ENCODE measurements at regions not wholly inside any gene's neighbourhood (a gene's known extent, or its start where the extent isn't known, plus 50 kb on each side); places are given as distances from the start of the nearest gene placed in this dataset.
"Not testable (repeated sequence)": the region's sequence is repeated elsewhere in the genome, so short reads cannot be mapped to it uniquely, and the experiment has no call there.

GRCh38 chr7:13107291-13107690 is 419.9 kb downstream of the ARL4A start:
- no peak for DNase-seq

GRCh38 chr7:13108061-13108460 is 420.6 kb downstream of the ARL4A start:
- DNase-seq = no peak

- no peak for DNase-seq
Observed at GRCh38 chr7:13109201-13109600, 421.8 kb downstream of the ARL4A start.

GRCh38 chr7:13110107-13110506 is 422.7 kb downstream of the ARL4A start:
- DNase-seq = no peak

- DNase-seq = no peak
Observed at GRCh38 chr7:13111230-13111629, 423.8 kb downstream of the ARL4A start.

DNA sequence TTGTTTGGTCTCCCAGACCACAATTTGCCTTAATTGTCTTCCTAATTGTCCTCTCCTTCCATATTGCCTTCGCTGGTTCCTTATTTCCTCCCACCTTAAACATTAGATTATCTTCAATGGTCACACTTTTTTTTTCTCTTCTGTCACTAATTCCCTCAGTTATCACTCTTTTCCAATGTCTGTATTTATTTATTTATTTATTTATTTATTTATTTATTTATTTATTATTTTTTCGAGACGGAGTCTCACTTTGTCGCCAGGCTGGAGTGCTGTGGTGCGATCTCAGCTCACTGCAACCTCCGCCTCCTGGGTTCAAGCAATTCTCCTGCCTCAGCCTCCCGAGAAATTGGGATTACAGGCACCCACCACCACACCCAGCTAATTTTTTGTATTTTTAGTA is 426.8 kb downstream of the ARL4A start:
- not testable (repeated sequence) for DNase-seq

GRCh38 chr7:13115157-13115772 is 427.8 kb downstream of the ARL4A start:
- DNase-seq = no peak

DNA sequence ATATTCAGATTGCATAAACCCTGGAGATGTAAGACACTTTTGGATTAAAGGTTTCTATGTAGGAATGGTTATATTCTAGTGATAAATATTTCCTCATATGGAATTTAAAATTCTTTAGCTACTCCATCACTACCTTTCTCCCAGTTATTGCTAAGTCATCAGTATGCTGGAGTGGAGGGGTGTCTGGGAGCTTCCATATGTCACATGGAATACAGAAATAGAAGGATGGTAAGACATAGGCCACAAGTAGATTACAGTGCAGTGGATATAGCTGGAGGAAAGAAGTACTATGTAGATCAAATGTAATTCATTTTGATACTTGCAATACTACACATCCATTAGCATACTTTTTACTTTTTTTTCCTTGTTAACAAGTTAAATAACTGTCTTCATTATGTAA is 428.4 kb downstream of the ARL4A start:
- no peak for DNase-seq

- DNase-seq = no peak
Observed at GRCh38 chr7:13117103-13117502, 429.7 kb downstream of the ARL4A start.

DNA sequence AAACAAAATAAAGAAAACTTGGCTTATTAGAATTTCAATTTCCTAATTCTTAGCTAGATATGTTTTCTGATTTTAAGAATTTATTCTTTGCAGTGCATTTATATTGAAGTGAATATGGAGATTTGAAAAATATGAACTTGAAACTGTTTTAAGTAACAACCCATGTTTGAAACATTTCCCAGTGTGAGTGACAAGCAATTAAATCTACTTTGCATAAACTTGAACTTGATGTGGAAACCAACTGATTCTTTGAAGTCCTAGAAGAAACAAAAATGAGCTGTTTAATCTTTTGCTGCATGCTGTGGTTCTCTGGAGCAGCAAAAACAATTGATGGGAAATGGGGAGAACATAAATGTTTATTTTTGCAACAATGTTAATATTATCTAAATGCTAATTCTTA is 430.2 kb downstream of the ARL4A start:
- DNase-seq = no peak

GRCh38 chr7:13124629-13125028 is 437.2 kb downstream of the ARL4A start:
- not testable (repeated sequence) for DNase-seq

- no peak for DNase-seq
Observed at GRCh38 chr7:13126347-13126746, 438.9 kb downstream of the ARL4A start.

GRCh38 chr7:13130321-13130720 is 442.9 kb downstream of the ARL4A start:
- DNase-seq = no peak

DNA sequence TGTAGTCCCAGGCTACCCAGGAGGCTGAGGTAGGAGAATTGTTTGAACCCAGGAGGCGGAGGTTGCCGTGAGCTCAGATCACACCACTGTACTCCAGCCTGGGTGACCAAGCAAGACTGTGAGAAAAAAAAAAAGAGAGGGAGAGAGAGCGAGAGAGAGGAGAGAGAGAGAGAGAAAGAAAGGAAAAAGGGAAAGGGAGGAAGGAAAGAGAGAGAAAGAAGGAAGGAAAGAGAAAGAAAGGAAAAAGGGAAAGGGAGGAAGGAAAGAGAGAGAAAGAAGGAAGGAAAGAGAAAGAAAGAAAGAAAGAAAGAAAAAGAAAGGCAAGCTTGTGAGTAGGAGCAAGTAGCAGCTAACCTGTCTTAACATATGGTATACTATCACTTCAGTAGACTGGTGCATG is 443.5 kb downstream of the ARL4A start:
- DNase-seq = not testable (repeated sequence)

DNA sequence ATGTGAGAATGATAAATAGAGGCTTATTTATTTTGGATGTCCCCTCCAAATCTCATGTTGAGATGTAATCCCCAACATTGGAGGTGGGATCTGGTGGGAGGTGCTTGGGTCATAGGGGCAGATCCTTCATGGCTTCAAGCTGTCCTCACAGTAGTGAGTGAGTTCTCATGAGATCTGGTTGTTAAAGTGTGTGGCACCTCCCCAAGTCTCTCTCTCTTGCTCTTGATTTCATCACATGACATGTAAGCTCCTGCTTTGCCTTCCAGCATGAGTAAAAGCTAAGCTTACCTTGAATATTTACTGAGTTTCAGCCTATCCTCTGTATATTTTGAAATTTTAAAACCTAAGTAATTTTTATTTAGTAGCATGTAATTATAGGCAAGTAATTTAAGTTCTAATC is 444.9 kb downstream of the ARL4A start:
- no peak for DNase-seq

DNA sequence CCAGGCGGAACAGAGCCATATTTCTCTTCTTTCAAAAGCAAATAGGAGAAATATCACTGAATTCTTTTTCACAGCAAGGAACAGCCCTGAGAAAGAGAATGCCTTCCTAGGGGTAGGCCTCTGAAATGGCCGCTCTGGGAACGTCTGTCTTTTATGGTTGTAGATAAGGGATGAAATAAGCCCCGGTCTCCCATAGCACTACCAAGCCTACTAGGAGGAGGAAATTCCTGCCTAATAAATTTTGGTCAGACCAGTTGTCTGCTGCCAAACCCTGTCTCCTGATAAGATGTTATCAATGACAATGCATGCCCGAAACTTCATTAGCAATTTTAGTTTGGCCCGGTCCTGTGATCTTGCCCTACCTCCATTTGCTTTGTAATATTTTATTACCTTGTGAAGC is 448.9 kb downstream of the ARL4A start:
- not testable (repeated sequence) for DNase-seq

GRCh38 chr7:13139436-13139835 is 452.0 kb downstream of the ARL4A start:
- no peak for DNase-seq

DNA sequence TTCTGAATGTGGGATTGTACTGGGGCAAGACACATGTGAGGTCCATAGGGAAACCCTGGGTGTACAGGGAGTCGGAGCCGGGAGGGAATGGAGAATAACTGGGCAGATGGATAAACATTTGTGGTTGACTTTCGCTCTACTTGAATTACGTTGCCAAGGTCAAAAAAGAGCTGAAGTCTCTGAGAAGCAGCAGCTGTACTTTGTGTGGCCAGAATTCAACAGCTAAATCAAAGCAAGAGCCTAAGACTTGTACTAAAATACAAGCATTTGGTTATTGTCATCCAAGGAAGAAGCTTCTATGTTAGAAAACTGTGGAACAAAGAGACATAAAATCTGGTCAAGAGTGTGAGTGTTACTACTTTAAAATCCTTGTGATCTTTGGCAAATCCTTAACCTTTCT is 457.2 kb downstream of the ARL4A start:
- DNase-seq = peak; percentile 95

GRCh38 chr7:13148548-13148947 is 461.1 kb downstream of the ARL4A start:
- peak; percentile 34 for DNase-seq

GRCh38 chr7:13151978-13152377 is 464.5 kb downstream of the ARL4A start:
- no peak for DNase-seq

DNA sequence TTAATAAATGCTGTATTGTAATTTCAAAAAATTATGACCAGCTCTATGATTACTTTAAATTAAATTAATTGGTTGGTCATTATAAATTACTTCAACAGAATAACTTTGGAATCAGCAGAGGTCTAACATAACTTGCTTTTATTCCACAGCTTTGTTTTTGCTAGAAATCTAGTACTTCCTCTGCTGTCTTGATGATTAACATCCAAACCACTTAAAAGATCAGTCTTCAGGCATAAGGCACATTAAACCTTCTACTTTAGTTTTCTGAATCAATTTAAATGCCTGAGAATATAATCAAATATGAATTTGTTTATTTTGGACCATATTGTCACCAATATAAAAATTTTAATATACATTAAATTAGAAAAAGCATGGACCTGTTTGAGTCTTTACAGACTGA is 465.3 kb downstream of the ARL4A start:
- no peak for DNase-seq

GRCh38 chr7:13153266-13153665 is 465.8 kb downstream of the ARL4A start:
- no peak for DNase-seq

DNA sequence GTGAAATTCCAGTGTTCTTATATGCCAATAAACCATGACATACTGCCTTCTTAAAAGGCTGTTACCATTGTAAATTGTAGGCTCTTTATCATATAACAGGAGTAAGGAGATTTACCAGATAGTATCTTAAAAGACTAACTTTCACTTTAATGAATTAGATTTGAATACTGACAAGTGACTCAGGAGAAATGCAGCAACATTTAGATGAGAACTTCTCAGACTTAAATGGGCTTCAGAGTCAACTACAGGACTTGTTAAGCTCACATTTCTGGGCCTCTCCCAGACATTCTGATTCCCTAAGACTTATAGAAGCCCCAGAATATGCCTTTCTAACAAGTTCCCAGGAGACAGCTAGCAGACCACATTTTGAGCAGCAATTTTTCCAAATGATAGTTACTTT is 466.3 kb downstream of the ARL4A start:
- DNase-seq = no peak

DNA sequence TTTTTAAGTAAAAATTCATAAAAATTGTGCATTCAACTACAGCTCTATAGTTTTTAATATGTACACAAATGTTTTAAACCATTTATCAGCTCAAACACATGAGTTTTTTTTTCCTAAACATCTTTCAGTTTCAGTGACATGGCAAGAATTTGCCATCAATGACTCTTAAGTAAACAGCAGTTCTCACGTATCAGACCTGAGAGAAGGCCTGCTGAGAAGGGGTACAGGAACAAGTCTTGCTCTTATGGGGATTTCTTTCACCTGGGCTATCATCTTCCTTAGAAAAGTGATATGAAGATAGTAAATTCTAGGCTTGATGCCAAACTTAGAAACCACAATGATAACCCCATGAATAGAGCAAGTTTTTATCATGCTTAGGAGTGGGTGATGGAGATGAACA is 467.8 kb downstream of the ARL4A start:
- peak; percentile 71 for DNase-seq

- no peak for DNase-seq
Observed at GRCh38 chr7:13159003-13159402, 471.6 kb downstream of the ARL4A start.
